ENCODE measurements at regions not wholly inside any gene's neighbourhood (a gene's known extent, or its start where the extent isn't known, plus 50 kb on each side); places are given as distances from the start of the nearest gene placed in this dataset.

DNA sequence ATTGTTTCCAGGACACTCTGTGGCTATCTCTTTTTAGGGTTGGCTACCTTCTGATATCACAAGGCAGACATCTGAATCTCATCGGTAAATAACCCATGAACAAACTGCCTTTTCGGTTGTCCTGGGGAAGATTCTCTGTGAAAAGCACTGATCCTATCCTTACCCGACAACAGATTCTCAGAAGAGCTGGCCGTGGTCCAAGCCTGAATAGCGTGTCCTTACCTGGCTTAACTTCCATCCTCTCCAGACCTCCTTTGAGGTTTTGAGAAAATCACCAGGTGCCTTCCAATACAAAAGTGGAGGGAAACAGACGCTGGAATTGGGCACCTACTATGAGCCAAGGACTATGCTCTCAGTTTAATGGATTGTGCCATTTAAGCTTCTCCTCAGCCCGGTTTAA lies 87.4 kb upstream of the ARHGEF3 start:
- no peak for DNase-seq

- no peak for DNase-seq
These were observed 85.8 kb upstream of the ARHGEF3 start for GRCh38 chr3:56887402-56888025.

- no peak for DNase-seq
These were observed 84.6 kb upstream of the ARHGEF3 start for GRCh38 chr3:56886314-56886713.

DNA sequence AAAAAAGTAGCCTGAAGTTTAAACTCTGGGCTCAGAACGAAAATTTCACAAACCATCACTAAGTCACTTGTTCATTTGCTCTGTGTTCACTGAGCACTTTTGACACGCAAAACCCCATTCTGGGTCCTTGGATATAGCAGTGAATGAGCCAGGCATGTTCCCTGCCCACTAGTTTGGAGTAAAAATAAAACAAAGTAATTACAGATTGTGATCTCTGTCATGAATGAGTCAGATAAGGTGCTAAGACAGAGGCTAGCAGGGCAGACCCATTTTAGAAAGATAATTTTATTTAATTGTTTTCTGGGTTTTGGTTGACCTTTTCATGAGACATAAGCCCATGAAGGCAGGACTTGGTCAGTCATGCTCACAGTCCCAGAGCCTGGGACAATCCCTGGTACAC lies 84.1 kb upstream of the ARHGEF3 start:
- DNase-seq = no peak

- DNase-seq = no peak
These were observed 83.7 kb upstream of the ARHGEF3 start for GRCh38 chr3:56885453-56885852.

DNA sequence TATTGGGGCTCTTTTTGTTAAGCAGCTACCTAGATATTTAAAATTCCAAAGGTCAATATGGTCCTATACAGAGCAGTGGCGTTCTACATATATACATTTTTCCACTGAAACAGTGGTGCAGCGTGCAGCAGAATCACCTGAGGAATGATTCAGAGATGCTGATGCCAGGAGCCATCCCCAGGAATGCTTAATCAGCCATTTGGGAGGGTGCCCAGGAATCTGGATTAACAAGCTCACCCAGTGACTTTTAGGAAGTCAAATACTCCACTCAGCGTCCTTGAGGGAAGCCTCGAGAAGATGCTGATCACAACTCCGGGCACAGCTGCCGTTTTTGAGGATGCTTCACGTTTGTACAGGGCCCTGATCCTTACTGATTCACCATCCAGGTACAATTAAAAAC lies 82.6 kb upstream of the ARHGEF3 start:
- DNase-seq = no peak

GRCh38 chr3:56883828-56884227 lies 82.1 kb upstream of the ARHGEF3 start:
- no peak for DNase-seq

GRCh38 chr3:56882896-56883295 lies 81.1 kb upstream of the ARHGEF3 start:
- no peak for DNase-seq

DNA sequence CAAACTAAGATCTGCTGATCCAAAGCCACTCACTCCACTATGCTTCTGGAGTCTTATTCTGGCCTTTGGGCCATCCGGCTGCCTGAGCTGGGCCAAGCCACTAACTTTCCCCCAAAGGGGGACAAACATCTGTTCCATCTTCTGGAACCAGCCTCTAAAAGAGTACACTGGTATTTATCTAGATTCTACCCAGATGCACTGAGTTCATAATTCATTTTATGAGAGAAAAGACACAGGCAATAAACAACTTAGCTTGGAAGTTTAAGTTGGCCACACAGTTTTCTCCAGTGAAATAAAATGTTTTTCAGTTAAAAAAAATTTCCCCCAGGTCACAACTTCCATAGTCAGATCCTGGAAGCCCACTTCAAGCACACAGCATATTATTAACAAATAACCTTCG lies 80.1 kb upstream of the ARHGEF3 start:
- no peak for DNase-seq

DNA sequence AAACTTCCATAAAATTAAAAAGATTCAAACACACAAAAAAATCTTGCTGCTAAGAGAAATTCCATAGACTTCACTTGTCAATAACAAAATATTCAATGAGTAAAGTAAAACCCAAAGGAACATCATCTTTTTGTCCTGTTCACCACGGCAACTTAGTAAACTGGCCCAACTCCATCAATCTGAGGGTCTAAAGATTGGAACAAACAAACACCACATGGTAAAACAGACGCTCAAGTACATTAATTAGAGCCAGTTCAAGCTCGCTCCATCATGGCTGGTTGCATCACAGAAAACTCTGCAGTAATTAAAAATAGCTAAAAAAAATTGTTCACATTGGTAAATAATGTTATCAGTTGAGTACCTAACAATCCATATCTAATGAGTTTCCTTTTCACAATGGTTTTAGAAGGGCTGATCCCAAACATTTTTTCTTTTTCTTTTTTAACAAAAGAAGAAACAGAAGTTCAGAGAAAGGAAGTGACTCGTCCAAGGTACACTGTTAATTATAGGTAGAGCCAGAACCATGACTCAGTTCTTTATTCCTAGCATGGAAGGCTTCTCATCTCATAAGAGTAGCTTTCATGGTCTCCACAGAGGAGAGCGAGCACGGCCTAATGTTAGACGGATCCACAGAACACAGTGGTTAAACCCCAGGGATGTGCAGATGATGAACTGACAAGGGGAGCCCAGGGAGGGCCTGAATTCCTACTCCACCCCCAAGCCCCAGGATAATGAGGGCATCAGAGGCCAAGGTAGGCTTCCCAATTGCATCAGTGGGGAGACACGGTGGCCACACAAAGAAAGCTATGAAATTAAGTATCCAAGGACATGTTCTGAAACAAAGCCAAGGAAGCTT lies 79.2 kb upstream of the ARHGEF3 start:
- DNase-seq = no peak

GRCh38 chr3:56879436-56880215 lies 77.9 kb upstream of the ARHGEF3 start:
- DNase-seq = no peak

DNA sequence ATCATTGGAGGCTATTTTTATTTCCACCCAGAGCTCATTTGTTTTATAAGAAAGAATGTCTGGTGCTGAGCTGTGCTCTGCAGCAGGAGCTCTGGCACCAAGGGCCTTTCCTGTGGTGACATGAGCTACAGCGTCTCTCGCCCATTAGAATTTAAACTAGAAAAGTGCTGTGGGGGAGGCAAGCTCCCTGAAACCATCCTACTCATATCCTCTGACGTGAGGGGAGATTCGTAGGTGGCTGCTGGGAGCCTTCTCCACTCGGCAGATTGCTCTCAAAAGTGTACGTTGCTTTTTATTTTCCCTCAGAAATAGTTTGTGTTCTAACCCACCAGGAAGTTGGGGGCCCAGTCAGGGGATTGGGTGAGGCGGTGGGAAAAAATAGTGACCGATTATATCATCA lies 76.3 kb upstream of the ARHGEF3 start:
- no peak for DNase-seq

DNA sequence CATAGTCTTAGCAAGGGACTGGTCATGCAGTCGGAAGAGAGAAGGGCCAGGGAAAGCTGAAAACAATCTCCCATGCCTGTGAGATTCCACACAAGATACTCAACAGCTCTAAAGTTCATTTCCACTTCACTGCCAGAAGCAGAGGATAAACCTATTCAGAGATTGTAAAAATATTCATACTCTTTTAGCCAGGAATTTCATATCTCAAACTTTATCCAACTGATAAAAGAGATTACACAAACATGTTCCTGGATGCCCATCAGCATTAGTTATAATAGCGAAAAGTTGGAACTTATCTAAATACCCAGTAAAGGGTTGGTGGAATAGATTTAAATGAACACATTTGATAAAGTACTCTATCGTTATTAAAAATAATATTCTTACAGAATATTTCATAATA lies 75.2 kb upstream of the ARHGEF3 start:
- no peak for DNase-seq

GRCh38 chr3:56874269-56874668 lies 72.5 kb upstream of the ARHGEF3 start:
- no peak for DNase-seq

GRCh38 chr3:56870436-56870835 lies 68.7 kb upstream of the ARHGEF3 start:
- DNase-seq = no peak

DNA sequence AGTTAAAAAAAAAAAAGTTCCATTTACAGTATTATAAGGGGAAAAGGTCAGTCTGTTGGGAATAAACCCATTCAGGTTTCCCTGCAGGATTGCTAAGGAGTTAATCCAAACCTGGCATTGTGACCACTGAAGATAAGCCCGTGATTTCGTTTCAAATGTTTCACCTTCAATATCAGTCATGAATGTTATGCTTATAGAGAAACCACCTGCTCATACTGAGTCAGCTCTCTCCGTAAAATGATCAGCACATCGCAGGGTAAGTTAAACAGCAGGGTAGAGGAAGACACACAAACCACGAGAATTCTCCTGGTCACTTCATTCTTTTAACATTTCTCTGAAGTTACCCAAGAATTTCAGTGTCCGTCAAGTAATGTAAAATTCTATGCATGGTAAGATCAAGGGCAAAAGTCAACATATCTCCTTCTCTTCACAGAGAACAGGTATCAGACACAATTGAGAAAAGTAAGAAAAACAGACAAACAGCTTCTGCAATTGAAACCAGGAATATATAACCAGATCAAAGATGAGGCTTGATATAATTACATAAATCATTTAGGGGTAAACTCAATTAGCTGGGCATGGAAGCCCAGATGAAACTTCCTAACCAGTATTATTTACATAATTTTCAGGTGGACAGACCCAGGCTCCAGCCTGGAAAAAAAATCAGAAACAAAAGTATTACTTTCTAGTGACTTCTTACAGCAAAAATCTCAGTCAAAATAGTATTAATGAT lies 67.6 kb upstream of the ARHGEF3 start:
- DNase-seq = no peak

- no peak for DNase-seq
These were observed 67.0 kb upstream of the ARHGEF3 start for GRCh38 chr3:56868706-56869105.

DNA sequence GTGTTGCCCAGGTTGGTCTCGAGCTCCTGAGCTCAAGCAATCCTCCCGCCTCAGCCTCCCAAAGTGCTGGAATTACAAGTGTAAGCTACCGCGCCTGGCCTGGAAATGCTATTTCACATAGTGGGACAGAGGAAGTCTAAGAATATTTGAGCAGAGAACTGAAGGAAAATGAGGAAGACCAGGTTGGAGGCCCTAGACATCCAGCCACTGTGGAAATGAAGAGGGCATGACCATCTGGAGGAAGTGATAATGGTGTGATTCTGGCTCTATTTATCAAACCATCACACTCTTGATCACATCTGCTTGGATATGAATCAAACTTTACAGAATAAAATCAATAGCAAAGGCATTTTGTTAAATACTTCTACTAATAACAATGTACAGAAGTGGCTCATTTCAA lies 65.9 kb upstream of the ARHGEF3 start:
- DNase-seq = no peak

GRCh38 chr3:56864918-56865524 lies 63.3 kb upstream of the ARHGEF3 start:
- no peak for DNase-seq

- DNase-seq = no peak
These were observed 62.3 kb upstream of the ARHGEF3 start for GRCh38 chr3:56864090-56864489.

- DNase-seq = no peak
These were observed 60.8 kb upstream of the ARHGEF3 start for GRCh38 chr3:56862352-56863062.

DNA sequence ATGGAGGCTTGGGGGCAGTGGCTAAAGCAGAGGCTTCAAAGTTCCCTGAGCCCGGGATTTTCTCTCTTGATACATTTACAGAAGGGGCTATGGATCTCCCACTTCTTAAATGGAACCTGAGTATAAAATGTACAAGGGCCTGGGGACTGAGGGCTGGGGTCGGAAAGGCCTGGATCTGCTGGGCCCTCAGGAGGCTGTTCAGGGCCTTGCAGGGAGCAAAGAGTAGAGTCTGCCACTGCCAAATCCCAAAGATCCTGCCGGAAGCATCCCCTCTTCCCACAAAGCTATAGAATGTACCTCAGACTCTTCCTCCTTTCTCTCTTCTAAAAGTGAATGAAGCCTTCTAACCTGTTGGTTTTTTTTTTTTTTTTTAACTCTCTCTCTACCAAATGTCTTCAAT lies 59.8 kb upstream of the ARHGEF3 start:
- no peak for DNase-seq

Measured in CD4-positive, alpha-beta T cell treated with Interferon gamma for 1 hour (primary cell).